HepG2 (cell line): ENCODE measurements at regions not wholly inside any gene's neighbourhood (a gene's known extent, or its start where the extent isn't known, plus 50 kb on each side); places are given as distances from the start of the nearest gene placed in this dataset.
"Not testable (repeated sequence)": the region's sequence is repeated elsewhere in the genome, so short reads cannot be mapped to it uniquely, and the experiment has no call there.

ENCODE experiments used
- CREB1 ChIP-seq, 2 experiments: fragments of 450-650 bp in 1 of 2; IDR thresholded peaks; 2 replicates each; pipeline ENCODE4 v1.6.1; 2016 to 2017; ENCODE audit warnings: control low read depth in 1 of 2, mild to moderate bottlenecking in 1 of 2, missing compliant biosample characterization in 1 of 2, missing genetic modification characterization in 1 of 2
- CTCF ChIP-seq: sonication (generic); formaldehyde crosslinking; IDR thresholded peaks from 2 replicates; pipeline ENCODE4 v1.5.0; 2020; ENCODE audit warnings: mild to moderate bottlenecking, missing genetic modification reagents, moderate library complexity
- DNMT1 ChIP-seq: sonication (generic); formaldehyde crosslinking; IDR thresholded peaks from 2 replicates; pipeline ENCODE4 v1.5.1; 2020; ENCODE audit warnings: mild to moderate bottlenecking, missing genetic modification reagents
- GABPA ChIP-seq, 2 experiments: IDR thresholded peaks; 2 replicates each; pipeline ENCODE4 v1.6.1; 2011 to 2016; ENCODE audit warnings: low read depth in 2 of 2, low read length in 1 of 2, missing biosample characterization in 1 of 2, missing genetic modification characterization in 1 of 2
- MED1 ChIP-seq: sonication (generic); formaldehyde crosslinking; IDR thresholded peaks from 2 replicates; pipeline ENCODE4 v1.4.0; 2020; ENCODE audit warnings: missing genetic modification reagents
- RAD51 ChIP-seq: fragments of 450-650 bp; IDR thresholded peaks from 2 replicates; pipeline ENCODE4 v1.6.1; 2016; ENCODE audit warnings: borderline replicate concordance
- XRCC5 ChIP-seq: fragments of 200-400 bp; formaldehyde crosslinking; optimal IDR thresholded peaks from 2 replicates; pipeline ENCODE3; 2017; ENCODE audit warnings: mild to moderate bottlenecking, low read length
- ZIK1 ChIP-seq: sonication (generic); formaldehyde crosslinking; IDR thresholded peaks from 2 replicates; pipeline ENCODE4 v1.5.0; 2020; ENCODE audit warnings: mild to moderate bottlenecking, low read depth, missing genetic modification reagents, borderline replicate concordance
- ZNF513 ChIP-seq: sonication (generic); formaldehyde crosslinking; conservative IDR thresholded peaks from 2 replicates; pipeline ENCODE4 v1.5.0; 2020; ENCODE audit warnings: missing genetic modification reagents
- ZNF75D ChIP-seq: sonication (generic); formaldehyde crosslinking; IDR thresholded peaks from 2 replicates; pipeline ENCODE4 v1.8.1; 2023; ENCODE audit warnings: missing genetic modification reagents, mild to moderate bottlenecking, borderline replicate concordance

DNA sequence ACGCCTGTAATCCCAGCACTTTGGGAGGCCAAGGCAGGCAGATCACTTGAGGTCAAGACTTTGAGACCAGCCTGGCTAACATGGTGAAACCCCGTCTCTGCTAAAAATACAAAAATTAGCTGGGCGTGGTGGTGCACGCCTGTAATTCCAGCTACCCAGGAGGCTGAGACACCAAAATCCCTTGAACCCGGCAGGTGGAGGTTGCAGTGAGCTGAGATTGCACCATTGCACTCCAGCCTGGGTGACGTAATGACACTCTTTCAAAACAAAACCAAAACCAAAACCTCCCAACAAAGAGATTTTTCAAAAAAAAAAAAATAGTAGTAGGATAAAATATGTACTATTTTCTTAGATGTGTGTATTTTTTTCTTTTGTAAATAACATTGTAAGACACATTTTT, 79.1 kb upstream of the MELK start:
- TF ChIP-seq ZNF513 (CRISPR knock-in tag); ZIK1 (CRISPR knock-in tag); RAD51; CTCF; ZNF75D; XRCC5; MED1 (CRISPR knock-in tag); DNMT1; CREB1 (CRISPR knock-in tag; IDR thresholded peaks at IDR 0.05); GABPA (IDR thresholded peaks at IDR 0.05; ENCODE audit: low read depth, low read length); GABPA (CRISPR knock-in tag; IDR thresholded peaks at IDR 0.05; ENCODE audit: low read depth): not testable (repeated sequence)
- TF ChIP-seq CREB1 (IDR thresholded peaks at IDR 0.05): peak; percentile 57
